ENCODE measurements at regions not wholly inside any gene's neighbourhood (a gene's known extent, or its start where the extent isn't known, plus 50 kb on each side); places are given as distances from the start of the nearest gene placed in this dataset.

DNA sequence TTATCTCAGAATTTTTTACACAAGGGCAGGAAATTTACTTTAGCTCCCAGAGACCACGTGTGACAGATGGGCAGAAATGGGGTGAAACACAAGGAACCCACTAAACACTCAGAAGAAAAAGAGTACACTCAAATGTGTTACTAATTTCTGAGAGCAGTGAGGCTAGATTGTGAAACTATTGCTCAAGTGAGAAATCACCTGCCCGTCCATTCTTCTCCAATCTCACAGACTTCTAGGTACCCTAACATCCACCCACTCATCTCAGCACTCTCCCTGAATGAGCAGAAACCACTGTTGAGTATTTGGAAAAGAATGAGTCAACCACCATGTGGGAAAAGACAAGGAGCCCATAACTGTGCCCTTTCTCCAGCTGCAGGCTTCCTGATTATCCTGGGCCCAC is 293.0 kb upstream of the CDH2 start:
- TF ChIP-seq, protein P1, sequence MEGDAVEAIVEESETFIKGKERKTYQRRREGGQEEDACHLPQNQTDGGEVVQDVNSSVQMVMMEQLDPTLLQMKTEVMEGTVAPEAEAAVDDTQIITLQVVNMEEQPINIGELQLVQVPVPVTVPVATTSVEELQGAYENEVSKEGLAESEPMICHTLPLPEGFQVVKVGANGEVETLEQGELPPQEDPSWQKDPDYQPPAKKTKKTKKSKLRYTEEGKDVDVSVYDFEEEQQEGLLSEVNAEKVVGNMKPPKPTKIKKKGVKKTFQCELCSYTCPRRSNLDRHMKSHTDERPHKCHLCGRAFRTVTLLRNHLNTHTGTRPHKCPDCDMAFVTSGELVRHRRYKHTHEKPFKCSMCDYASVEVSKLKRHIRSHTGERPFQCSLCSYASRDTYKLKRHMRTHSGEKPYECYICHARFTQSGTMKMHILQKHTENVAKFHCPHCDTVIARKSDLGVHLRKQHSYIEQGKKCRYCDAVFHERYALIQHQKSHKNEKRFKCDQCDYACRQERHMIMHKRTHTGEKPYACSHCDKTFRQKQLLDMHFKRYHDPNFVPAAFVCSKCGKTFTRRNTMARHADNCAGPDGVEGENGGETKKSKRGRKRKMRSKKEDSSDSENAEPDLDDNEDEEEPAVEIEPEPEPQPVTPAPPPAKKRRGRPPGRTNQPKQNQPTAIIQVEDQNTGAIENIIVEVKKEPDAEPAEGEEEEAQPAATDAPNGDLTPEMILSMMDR (tag by site-specific recombination; IDR thresholded peaks at IDR 0.05): no peak
- TF ChIP-seq ZSCAN4 (tag by site-specific recombination; IDR thresholded peaks at IDR 0.05): no peak
- TF ChIP-seq ZBTB26 (tag by site-specific recombination; optimal IDR thresholded peaks at IDR 0.05): no peak
- no peak for TF ChIP-seq ZNF175 (tag by site-specific recombination; IDR thresholded peaks at IDR 0.05)
- TF ChIP-seq KLF7 (tag by site-specific recombination; IDR thresholded peaks at IDR 0.05; ENCODE audit: borderline replicate concordance): no peak
